Esophagus muscularis mucosa (tissue), 4 donors: ENCODE measurements at regions not wholly inside any gene's neighbourhood (a gene's known extent, or its start where the extent isn't known, plus 50 kb on each side); places are given as distances from the start of the nearest gene placed in this dataset.

Experiments
- DNase-seq: peaks from one replicate; pipeline ENCODE4 v3.0.0-alpha.2; 2017; ENCODE audit errors: extremely low spot score
- H3K27ac ChIP-seq, 4 donors: fragments of 200-600 bp; sonication (generic); replicated peaks in 1 of 4; 1 replicate in 3 of 4; 2 replicates in 1 of 4; pipeline ENCODE4 v1.5.1; 2016 to 2019; ENCODE audit warnings: mild to moderate bottlenecking in 1 of 4
- H3K27me3 ChIP-seq, 4 donors: fragments of 200-600 bp; sonication (generic); one replicate each; pipeline versions ENCODE4 v1.5.1 to v1.6.0; 2016 to 2019
- H3K36me3 ChIP-seq, 4 donors: fragments of 200-600 bp; sonication (generic); one replicate each; pipeline ENCODE4 v1.5.1; 2016 to 2019
- H3K4me1 ChIP-seq, 4 donors: fragments of 200-600 bp; sonication (generic); one replicate each; pipeline ENCODE4 v1.5.1; 2016 to 2019
- H3K4me3 ChIP-seq, 4 donors: fragments of 200-600 bp; sonication (generic); 1 replicate in 2 of 4; 2 replicates in 2 of 4; pipeline ENCODE4 v1.5.1; 2016 to 2019; ENCODE audit warnings: mild to moderate bottlenecking in 4 of 4, moderate library complexity in 1 of 4
- H3K9me3 ChIP-seq, 4 donors: fragments of 200-600 bp; sonication (generic); 1 replicate in 3 of 4; 2 replicates in 1 of 4; pipeline ENCODE4 v1.5.1; 2016 to 2019
- EP300 ChIP-seq: sonication (generic); formaldehyde crosslinking; IDR thresholded peaks from one replicate; pipeline ENCODE4 v1.6.1; 2017; ENCODE audit warnings: antibody characterized with exemption
- POLR2A ChIP-seq: fragments of 450-650 bp; IDR thresholded peaks from one replicate; pipeline ENCODE4 v1.6.1; 2017; ENCODE audit warnings: antibody characterized with exemption, moderate library complexity, mild to moderate bottlenecking, low read depth
- POLR2AphosphoS5 ChIP-seq, 2 donors: sonication (generic); formaldehyde crosslinking; IDR thresholded peaks; one replicate each; pipeline ENCODE4 v1.6.1; 2017; ENCODE audit warnings: antibody characterized with exemption in 2 of 2
- WGBS: methylation state at CpG from one replicate; pipeline ENCODE4 v1.1.5; 2018; 5-methylcytosine and 5-hydroxymethylcytosine counted together
- intact Hi-C: fragments of 100-400 bp; cut with DNase I; formaldehyde crosslinking; loops from one replicate; pipeline ENCODE4 v1.15.1; 2023
- TF ChIP-seq, protein P1 (sequence below), 3 experiments: fragments of 200-600 bp in 2 of 3; fragments of 450-650 bp in 1 of 3; sonication (generic) in 2 of 3; IDR thresholded peaks; one replicate each; pipeline ENCODE4 v1.5.1; 2017 to 2019; ENCODE audit warnings: antibody characterized with exemption in 3 of 3, mild to moderate bottlenecking in 2 of 3, moderate library complexity in 1 of 3

DNA sequence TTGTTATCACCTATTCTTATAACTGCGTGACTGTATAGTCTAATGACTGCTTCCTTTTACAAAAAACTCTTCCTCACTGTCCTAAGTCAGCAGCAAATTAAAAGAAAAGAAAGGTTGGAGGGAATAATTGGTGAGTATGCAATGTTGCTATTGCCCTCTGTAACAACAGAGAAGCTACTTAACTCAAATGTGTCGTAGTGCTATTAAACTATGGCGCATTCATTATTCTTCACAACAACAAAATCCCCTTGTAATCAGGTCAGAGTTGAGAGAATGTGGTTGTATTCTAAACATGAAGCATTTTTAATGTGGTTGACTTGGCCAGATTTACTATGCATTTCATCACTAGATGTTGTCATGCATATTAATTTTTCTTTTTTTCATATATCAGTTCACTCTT is 897.8 kb upstream of the PHF14 start:
- Histone ChIP-seq H3K36me3 (no peaks in the 10 kb centered on the region), H3K27ac (no peak overlapping the region), H3K27me3 (no peaks in the 10 kb centered on the region), H3K9me3 (no peaks in the 10 kb centered on the region), H3K4me3 (no peak overlapping the region), H3K4me1 (no peaks in the 10 kb centered on the region)
- intact Hi-C loops, result no loop called here
- no peak for TF ChIP-seq EP300
- TF ChIP-seq, protein P1, sequence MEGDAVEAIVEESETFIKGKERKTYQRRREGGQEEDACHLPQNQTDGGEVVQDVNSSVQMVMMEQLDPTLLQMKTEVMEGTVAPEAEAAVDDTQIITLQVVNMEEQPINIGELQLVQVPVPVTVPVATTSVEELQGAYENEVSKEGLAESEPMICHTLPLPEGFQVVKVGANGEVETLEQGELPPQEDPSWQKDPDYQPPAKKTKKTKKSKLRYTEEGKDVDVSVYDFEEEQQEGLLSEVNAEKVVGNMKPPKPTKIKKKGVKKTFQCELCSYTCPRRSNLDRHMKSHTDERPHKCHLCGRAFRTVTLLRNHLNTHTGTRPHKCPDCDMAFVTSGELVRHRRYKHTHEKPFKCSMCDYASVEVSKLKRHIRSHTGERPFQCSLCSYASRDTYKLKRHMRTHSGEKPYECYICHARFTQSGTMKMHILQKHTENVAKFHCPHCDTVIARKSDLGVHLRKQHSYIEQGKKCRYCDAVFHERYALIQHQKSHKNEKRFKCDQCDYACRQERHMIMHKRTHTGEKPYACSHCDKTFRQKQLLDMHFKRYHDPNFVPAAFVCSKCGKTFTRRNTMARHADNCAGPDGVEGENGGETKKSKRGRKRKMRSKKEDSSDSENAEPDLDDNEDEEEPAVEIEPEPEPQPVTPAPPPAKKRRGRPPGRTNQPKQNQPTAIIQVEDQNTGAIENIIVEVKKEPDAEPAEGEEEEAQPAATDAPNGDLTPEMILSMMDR (IDR thresholded peaks at IDR 0.05), result no peak
- TF ChIP-seq POLR2AphosphoS5 (IDR thresholded peaks at IDR 0.05), result no peak
- TF ChIP-seq POLR2A, result no peak
- DNase-seq, result no peak
- 86% methylated on average over 3 of the region's 3 CpGs for WGBS

- intact Hi-C loops, result no loop called here
- H3K27ac ChIP-seq, result no peak overlapping the region
- no peak overlapping the region for H3K4me3 ChIP-seq
- no peaks in the 10 kb centered on the region for H3K36me3 ChIP-seq
- H3K9me3 ChIP-seq, result no peaks in the 10 kb centered on the region
- 79% methylated on average over 3 of the region's 4 CpGs for WGBS
- no peak for DNase-seq
- no peak for TF ChIP-seq POLR2AphosphoS5 (IDR thresholded peaks at IDR 0.05)
- no peak for TF ChIP-seq EP300
- TF ChIP-seq POLR2A, result no peak
- TF ChIP-seq, protein P1 (IDR thresholded peaks at IDR 0.05), result no peak
- no peaks in the 10 kb centered on the region for H3K4me1 ChIP-seq
- H3K27me3 ChIP-seq, result no peaks in the 10 kb centered on the region
These were observed 896.9 kb upstream of the PHF14 start for GRCh38 chr7:10076660-10077300.

- H3K4me3 ChIP-seq, result no peak overlapping the region
- no peaks in the 10 kb centered on the region for H3K36me3 ChIP-seq
- 78% methylated on average over 5 of the region's 5 CpGs for WGBS
- DNase-seq, result no peak
- no peaks in the 10 kb centered on the region for H3K9me3 ChIP-seq
- H3K4me1 ChIP-seq, result no peaks in the 10 kb centered on the region
- no peak overlapping the region for H3K27ac ChIP-seq
- TF ChIP-seq POLR2AphosphoS5 (IDR thresholded peaks at IDR 0.05) (no peak), POLR2A (no peak), EP300 (no peak)
- TF ChIP-seq, protein P1 (IDR thresholded peaks at IDR 0.05), result no peak
- intact Hi-C loops, result no loop called here
- H3K27me3 ChIP-seq, result no peaks in the 10 kb centered on the region
These were observed 894.1 kb upstream of the PHF14 start for GRCh38 chr7:10079572-10079971.

DNA sequence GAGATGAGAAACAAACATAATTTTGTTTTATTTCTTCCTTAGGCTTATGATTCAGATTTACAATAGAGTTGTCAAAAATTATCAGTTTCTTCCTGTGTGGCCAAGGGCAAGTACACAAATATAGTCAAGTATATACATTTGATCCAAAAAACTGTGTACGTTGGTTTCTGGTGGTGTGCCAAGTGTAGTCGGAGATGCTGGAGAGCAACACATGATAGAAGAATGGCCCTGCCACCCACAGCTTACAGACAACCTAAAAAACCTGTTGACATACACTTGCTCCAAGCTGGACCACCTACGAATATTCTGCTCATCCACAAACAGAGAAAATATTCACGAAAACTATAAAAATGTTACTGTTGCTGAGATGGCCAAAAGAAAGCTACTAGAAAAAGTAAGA is 890.8 kb upstream of the PHF14 start:
- DNase-seq, result no peak
- intact Hi-C loops, result no loop called here
- Histone ChIP-seq H3K27me3 (no peaks in the 10 kb centered on the region), H3K9me3 (no peaks in the 10 kb centered on the region), H3K36me3 (no peaks in the 10 kb centered on the region), H3K4me1 (no peaks in the 10 kb centered on the region), H3K27ac (no peak overlapping the region), H3K4me3 (no peak overlapping the region)
- TF ChIP-seq, protein P1 (IDR thresholded peaks at IDR 0.05), result no peak
- TF ChIP-seq POLR2AphosphoS5 (IDR thresholded peaks at IDR 0.05) (no peak), EP300 (no peak), POLR2A (no peak)
- 73% methylated on average over 4 of the region's 4 CpGs for WGBS

GRCh38 chr7:10083766-10084165 is 889.9 kb upstream of the PHF14 start:
- no peaks in the 10 kb centered on the region for H3K27me3 ChIP-seq
- no peaks in the 10 kb centered on the region for H3K36me3 ChIP-seq
- DNase-seq, result no peak
- intact Hi-C loops, result no loop called here
- H3K4me1 ChIP-seq, result no peaks in the 10 kb centered on the region
- no peak for TF ChIP-seq POLR2A
- TF ChIP-seq EP300, result no peak
- no peak for TF ChIP-seq POLR2AphosphoS5 (IDR thresholded peaks at IDR 0.05)
- TF ChIP-seq, protein P1 (IDR thresholded peaks at IDR 0.05), result no peak
- 64% methylated on average over 4 of the region's 4 CpGs for WGBS
- no peak overlapping the region for H3K27ac ChIP-seq
- no peak overlapping the region for H3K4me3 ChIP-seq
- H3K9me3 ChIP-seq, result no peaks in the 10 kb centered on the region
